H1 (cell line): ENCODE measurements at regions not wholly inside any gene's neighbourhood (a gene's known extent, or its start where the extent isn't known, plus 50 kb on each side); places are given as distances from the start of the nearest gene placed in this dataset.
A peak's percentile ranks its signal among the peaks of the same experiment; 100 is the strongest.

ENCODE experiments used
- CTCF ChIA-PET: fragments of 300-600 bp; sonication (Branson Sonifier 250); formaldehyde crosslinking; loops from one replicate; lab custom pipeline; 2021; ENCODE audit not compliant: partially characterized antibody; lab: Charles Lee
- POLR2A ChIA-PET: fragments of 300-600 bp; sonication (Branson Sonifier 250); formaldehyde crosslinking; loops from one replicate; lab custom pipeline; 2021; ENCODE audit warnings: inconsistent platforms; ENCODE audit not compliant: partially characterized antibody; lab: Charles Lee
- DNase-seq, 2 experiments: peaks; one replicate each; pipeline versions ENCODE4 v3.0.0 to v3.0.0-alpha.2; 2010 to 2022; ENCODE audit warnings: low spot score in 2 of 2, low read depth in 1 of 2, mixed read lengths in 1 of 2
- FAIRE-seq: peaks from 2 replicates; lab custom pipeline; 2011; peaks lifted over from hg19 to GRCh38; lab: Jason Lieb, UNC
- H2AFZ ChIP-seq: 2 replicates; pipeline ENCODE4 v1.8.1; 2012; ENCODE audit warnings: low read length, inconsistent platforms
- H2AK5ac ChIP-seq: 2 replicates; pipeline ENCODE4 v1.6.1; 2013; ENCODE audit warnings: low read depth, low read length
- H2BK120ac ChIP-seq: replicated peaks from 2 replicates; pipeline ENCODE3; 2013; ENCODE audit warnings: low read depth, low read length, inconsistent platforms
- H2BK12ac ChIP-seq: 2 replicates; pipeline ENCODE4 v1.6.1; 2013; ENCODE audit warnings: low read depth, low read length
- H2BK15ac ChIP-seq: 2 replicates; pipeline ENCODE4 v1.6.1; 2013; ENCODE audit warnings: low read length
- H2BK20ac ChIP-seq: 2 replicates; pipeline ENCODE4 v1.6.1; 2013; ENCODE audit warnings: low read length
- H2BK5ac ChIP-seq: 2 replicates; pipeline ENCODE4 v1.6.1; 2013; ENCODE audit warnings: low read depth, low read length
- H3K14ac ChIP-seq: 2 replicates; pipeline ENCODE4 v1.6.1; 2013; ENCODE audit warnings: inconsistent platforms; ENCODE audit not compliant: insufficient read length
- H3K18ac ChIP-seq: 2 replicates; pipeline ENCODE4 v1.6.1; 2013; ENCODE audit warnings: low read length; ENCODE audit errors: extremely low read depth
- H3K23ac ChIP-seq: 2 replicates; pipeline ENCODE4 v1.6.1; 2013; ENCODE audit warnings: inconsistent platforms; ENCODE audit not compliant: insufficient read length
- H3K23me2 ChIP-seq: 2 replicates; pipeline ENCODE4 v1.6.1; 2013; ENCODE audit warnings: low read depth, low read length
- H3K27ac ChIP-seq: 2 replicates; pipeline ENCODE4 v1.6.1; 2011; ENCODE audit warnings: low read depth, low read length, inconsistent platforms
- H3K27me3 ChIP-seq, 4 experiments: replicated peaks in 1 of 4; 1 replicate in 1 of 4; 2 replicates in 3 of 4; pipeline versions ENCODE4 v1.6.1 to v1.8.1; 2011 to 2013; ENCODE audit warnings: low read length in 3 of 4, mild to moderate bottlenecking in 3 of 4, inconsistent platforms in 2 of 4, mixed read lengths in 2 of 4, moderate library complexity in 1 of 4; ENCODE audit not compliant: control insufficient read depth in 3 of 4, insufficient read depth in 3 of 4; ENCODE audit errors: extremely low read depth in 1 of 4
- H3K36me3 ChIP-seq, 4 experiments: 2 replicates each; pipeline versions ENCODE4 v1.6.1 to v1.8.1; 2011 to 2013; ENCODE audit warnings: mild to moderate bottlenecking in 4 of 4, low read length in 3 of 4, moderate library complexity in 2 of 4, control low read depth in 1 of 4, inconsistent platforms in 1 of 4; ENCODE audit not compliant: insufficient read depth in 4 of 4, control insufficient read depth in 2 of 4
- H3K4ac ChIP-seq: replicated peaks from 2 replicates; pipeline ENCODE3; 2013; ENCODE audit warnings: low read length, low read depth, mixed read lengths, inconsistent platforms; ENCODE audit not compliant: insufficient read length
- H3K4me1 ChIP-seq, 4 experiments: replicated peaks in 1 of 4; 1 replicate in 1 of 4; 2 replicates in 3 of 4; pipeline versions ENCODE4 v1.6.1 to v1.8.1; 2011 to 2013; ENCODE audit warnings: low read length in 3 of 4, inconsistent platforms in 2 of 4, mixed read lengths in 1 of 4; ENCODE audit not compliant: insufficient read depth in 4 of 4, control insufficient read depth in 3 of 4
- H3K4me2 ChIP-seq, 2 experiments: 2 replicates each; pipeline versions ENCODE4 v1.6.1 to v1.8.1; 2011 to 2013; ENCODE audit warnings: low read depth in 2 of 2, low read length in 2 of 2, control low read depth in 1 of 2, inconsistent platforms in 1 of 2, mild to moderate bottlenecking in 1 of 2; ENCODE audit not compliant: insufficient read depth in 1 of 2
- H3K4me3 ChIP-seq, 4 experiments: fragments of 200-600, 300-600 bp in 1 of 4; sonication (generic), shearing (Covaris generic), sonication (Bioruptor Twin) in 1 of 4; 2 replicates each; pipeline versions ENCODE4 v1.5.1 to v1.8.1; 2011 to 2016; ENCODE audit warnings: low read length in 4 of 4, low read depth in 3 of 4, control low read depth in 2 of 4, inconsistent platforms in 2 of 4, mild to moderate bottlenecking in 2 of 4, mixed read lengths in 1 of 4, moderate library complexity in 1 of 4; ENCODE audit not compliant: insufficient read depth in 2 of 4; ENCODE audit errors: extremely low read depth in 1 of 4
- H3K56ac ChIP-seq: replicated peaks from 2 replicates; pipeline ENCODE3; 2013; ENCODE audit warnings: low read depth, mild to moderate bottlenecking, mixed read lengths, low read length, inconsistent platforms; ENCODE audit not compliant: insufficient read length
- H3K79me1 ChIP-seq: 2 replicates; pipeline ENCODE4 v1.6.1; 2013; ENCODE audit warnings: low read depth, low read length, control low read depth
- H3K79me2 ChIP-seq, 2 experiments: 2 replicates each; pipeline versions ENCODE4 v1.6.1 to v1.8.1; 2012 to 2013; ENCODE audit warnings: low read length in 2 of 2, mild to moderate bottlenecking in 2 of 2, inconsistent platforms in 1 of 2; ENCODE audit not compliant: insufficient read depth in 2 of 2, control insufficient read depth in 1 of 2
- H3K9ac ChIP-seq, 4 experiments: replicated peaks in 1 of 4; 1 replicate in 1 of 4; 2 replicates in 3 of 4; pipeline versions ENCODE4 v1.6.1 to v1.8.1; 2011 to 2013; ENCODE audit warnings: low read depth in 3 of 4, low read length in 3 of 4, control low read depth in 2 of 4, mild to moderate bottlenecking in 2 of 4, moderate library complexity in 2 of 4, inconsistent platforms in 1 of 4; ENCODE audit errors: extremely low read depth in 1 of 4
- H3K9me3 ChIP-seq, 2 experiments: 2 replicates each; pipeline versions ENCODE4 v1.6.1 to v1.8.1; 2012 to 2013; ENCODE audit warnings: mild to moderate bottlenecking in 2 of 2, moderate library complexity in 2 of 2, control low read depth in 1 of 2, inconsistent platforms in 1 of 2, low read depth in 1 of 2, low read length in 1 of 2, mixed read lengths in 1 of 2; ENCODE audit not compliant: insufficient read depth in 2 of 2
- H4K20me1 ChIP-seq, 2 experiments: replicated peaks in 1 of 2; 2 replicates each; pipeline versions ENCODE3 to v1.8.1; 2011 to 2013; ENCODE audit warnings: inconsistent platforms in 2 of 2, low read length in 2 of 2, mild to moderate bottlenecking in 1 of 2; ENCODE audit not compliant: insufficient read depth in 2 of 2, control insufficient read depth in 1 of 2
- H4K5ac ChIP-seq: 2 replicates; pipeline ENCODE4 v1.6.1; 2013; ENCODE audit warnings: low read length, low read depth, mixed read lengths, inconsistent platforms; ENCODE audit not compliant: insufficient read length
- H4K8ac ChIP-seq: 2 replicates; pipeline ENCODE4 v1.8.0; 2013; ENCODE audit warnings: mild to moderate bottlenecking, moderate library complexity, low read length, inconsistent platforms; ENCODE audit not compliant: insufficient read depth; ENCODE audit errors: extremely low read depth
- H4K91ac ChIP-seq: replicated peaks from 2 replicates; pipeline ENCODE3; 2013; ENCODE audit warnings: low read length, mixed read lengths, inconsistent platforms; ENCODE audit not compliant: insufficient read length
- GABPA ChIP-seq: IDR thresholded peaks from 2 replicates; pipeline ENCODE4 v1.6.1; 2011; ENCODE audit warnings: mild to moderate bottlenecking, low read length, moderate library complexity, borderline replicate concordance; ENCODE audit not compliant: insufficient read depth
- JUND ChIP-seq: IDR thresholded peaks from 2 replicates; pipeline ENCODE4 v1.6.1; 2011; ENCODE audit warnings: mild to moderate bottlenecking, improper control_type of control experiment, low read length
- KDM4A ChIP-seq: IDR thresholded peaks from one replicate; pipeline ENCODE4 v1.7.1; 2012; ENCODE audit warnings: low read depth, mild to moderate bottlenecking, moderate library complexity, low read length, inconsistent platforms; ENCODE audit not compliant: severe bottlenecking
- POLR2A ChIP-seq, 2 experiments: IDR thresholded peaks; 1 replicate in 1 of 2; 2 replicates in 1 of 2; pipeline ENCODE4 v1.6.1; 2011; ENCODE audit warnings: low read depth in 2 of 2, low read length in 2 of 2, mild to moderate bottlenecking in 2 of 2; ENCODE audit errors: control extremely low read depth in 1 of 2
- POU5F1 ChIP-seq: IDR thresholded peaks from 2 replicates; pipeline ENCODE4 v1.6.1; 2011; ENCODE audit warnings: low read depth, mild to moderate bottlenecking, low read length, moderate library complexity
- RAD21 ChIP-seq, 2 experiments: IDR thresholded peaks in 1 of 2; conservative IDR thresholded peaks in 1 of 2; 2 replicates each; pipeline ENCODE4 v1.6.1; 2011; ENCODE audit warnings: low read depth in 2 of 2, low read length in 2 of 2, improper control_type of control experiment in 1 of 2, inconsistent platforms in 1 of 2, mild to moderate bottlenecking in 1 of 2, moderate library complexity in 1 of 2
- RBBP5 ChIP-seq: IDR thresholded peaks from 2 replicates; pipeline ENCODE4 v1.7.1; 2012; ENCODE audit warnings: low read depth, mild to moderate bottlenecking, inconsistent platforms, low read length, moderate library complexity, borderline replicate concordance
- SAP30 ChIP-seq: fragments of 300-600 bp; sonication (generic); IDR thresholded peaks from 2 replicates; pipeline ENCODE4 v1.7.1; 2012; ENCODE audit warnings: low read length, moderate library complexity, mild to moderate bottlenecking, inconsistent platforms; ENCODE audit not compliant: insufficient read depth, insufficient replicate concordance
- SRF ChIP-seq: IDR thresholded peaks from 2 replicates; pipeline ENCODE4 v1.6.1; 2011; ENCODE audit warnings: mild to moderate bottlenecking, low read depth, low read length, moderate library complexity
- TBP ChIP-seq: IDR thresholded peaks from 2 replicates; pipeline ENCODE4 v1.6.1; 2011; ENCODE audit warnings: low read depth, low read length, improper control_type of control experiment
- YY1 ChIP-seq: IDR thresholded peaks from 2 replicates; pipeline ENCODE4 v1.6.1; 2011; ENCODE audit warnings: low read depth, mild to moderate bottlenecking, low read length
- WGBS, 2 experiments: shearing (Covaris generic) in 1 of 2; methylation state at CpG; one replicate each; pipeline versions ENCODE4 v1.1.6 to v1.1.7; 2013 to 2015; ENCODE audit warnings: low lambda C conversion rate in 2 of 2, mixed read lengths in 2 of 2, inconsistent platforms in 1 of 2, low coverage in 1 of 2, missing lambda C conversion rate in 1 of 2; ENCODE audit not compliant: insufficient replicate concordance in 2 of 2, insufficient coverage in 1 of 2, insufficient read length in 1 of 2; ENCODE audit errors: extremely low coverage in 1 of 2, missing lambda C conversion rate in 1 of 2; 5-methylcytosine and 5-hydroxymethylcytosine counted together
- TF ChIP-seq, protein P1 (sequence below), 3 experiments: IDR thresholded peaks; 1 replicate in 2 of 3; 2 replicates in 1 of 3; pipeline versions ENCODE4 v1.5.1 to v1.6.1; 2011; ENCODE audit warnings: low read length in 3 of 3, mild to moderate bottlenecking in 3 of 3, inconsistent platforms in 2 of 3, low read depth in 1 of 3, moderate library complexity in 1 of 3; ENCODE audit not compliant: insufficient read depth in 1 of 3; ENCODE audit errors: control extremely low read depth in 1 of 3

- ChIA-PET CTCF (interaction anchor here (0.7 to 4.2 kb wide), 12 partner anchors 9 to 721 kb away, joined by 3 to 21 read pairs (median 4); no protein-coding TSS in a partner anchor), POLR2A (no interaction called here)
- Histone ChIP-seq H2BK15ac (no peak overlapping the region), H2BK12ac (no peak overlapping the region), H3K4ac (no peak overlapping the region), H2AK5ac (no peak overlapping the region), H2BK120ac (no peak overlapping the region), H3K23ac (no peak overlapping the region), H3K18ac (no peak overlapping the region), H3K23me2 (no peaks in the 10 kb centered on the region; the same call in 1 of the 2 replicates), H3K9ac (no peak overlapping the region), H3K36me3 (no peaks in the 10 kb centered on the region), H3K27ac (no peak overlapping the region), H2BK5ac (no peak overlapping the region), H3K9me3 (no peaks in the 10 kb centered on the region), H3K79me1 (no peaks in the 10 kb centered on the region), H3K14ac (no peak overlapping the region), H3K79me2 (no peaks in the 10 kb centered on the region), H3K4me3 (no peak overlapping the region), H2AFZ (no peak overlapping the region), H4K20me1 (no peaks in the 10 kb centered on the region), H2BK20ac (no peak overlapping the region), H3K4me2 (no peak overlapping the region), H4K5ac (no peak overlapping the region), H4K91ac (no peak overlapping the region), H3K4me1 (no peaks in the 10 kb centered on the region), H4K8ac (no peak overlapping the region), H3K56ac (no peak overlapping the region), H3K27me3 (no peaks in the 10 kb centered on the region)
- FAIRE-seq: peak; percentile 13
- peak; percentile 13 to 65 for DNase-seq
- whole genome bisulfite sequencing, 2 experiments: 62% methylated on average over 8 of the region's 8 CpGs; no CpG with 5 or more reads in 1 of the 2 experiments
- TF ChIP-seq YY1 (no peak), SAP30 (no peak), POLR2A (IDR thresholded peaks at IDR 0.05; ENCODE audit: control extremely low read depth in 1 of 2, low read depth in 2 of 2, low read length in 2 of 2) (no peak), RBBP5 (no peak), POU5F1 (no peak), GABPA (no peak), JUND (no peak), TBP (no peak), KDM4A (no peak), SRF (no peak), RAD21 (IDR thresholded peaks at IDR 0.05 in 1 of 2, conservative IDR thresholded peaks at IDR 0.05 in 1 of 2; ENCODE audit: low read depth in 2 of 2, low read length in 2 of 2) (peak; percentile 55 to 61)
- TF ChIP-seq, protein P1, sequence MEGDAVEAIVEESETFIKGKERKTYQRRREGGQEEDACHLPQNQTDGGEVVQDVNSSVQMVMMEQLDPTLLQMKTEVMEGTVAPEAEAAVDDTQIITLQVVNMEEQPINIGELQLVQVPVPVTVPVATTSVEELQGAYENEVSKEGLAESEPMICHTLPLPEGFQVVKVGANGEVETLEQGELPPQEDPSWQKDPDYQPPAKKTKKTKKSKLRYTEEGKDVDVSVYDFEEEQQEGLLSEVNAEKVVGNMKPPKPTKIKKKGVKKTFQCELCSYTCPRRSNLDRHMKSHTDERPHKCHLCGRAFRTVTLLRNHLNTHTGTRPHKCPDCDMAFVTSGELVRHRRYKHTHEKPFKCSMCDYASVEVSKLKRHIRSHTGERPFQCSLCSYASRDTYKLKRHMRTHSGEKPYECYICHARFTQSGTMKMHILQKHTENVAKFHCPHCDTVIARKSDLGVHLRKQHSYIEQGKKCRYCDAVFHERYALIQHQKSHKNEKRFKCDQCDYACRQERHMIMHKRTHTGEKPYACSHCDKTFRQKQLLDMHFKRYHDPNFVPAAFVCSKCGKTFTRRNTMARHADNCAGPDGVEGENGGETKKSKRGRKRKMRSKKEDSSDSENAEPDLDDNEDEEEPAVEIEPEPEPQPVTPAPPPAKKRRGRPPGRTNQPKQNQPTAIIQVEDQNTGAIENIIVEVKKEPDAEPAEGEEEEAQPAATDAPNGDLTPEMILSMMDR (IDR thresholded peaks at IDR 0.05; ENCODE audit: control extremely low read depth in 1 of 3, insufficient read depth in 1 of 3, low read depth in 1 of 3, low read length in 3 of 3): peak in 2 of 3 experiments; percentile 46 to 61; a peak in 2 of 4 replicates
These were observed 2214.5 kb upstream of the TENM3 start for GRCh38 chr4:180028682-180029081.
